Liver (tissue), 8 donors: ENCODE measurements at regions not wholly inside any gene's neighbourhood (a gene's known extent, or its start where the extent isn't known, plus 50 kb on each side); places are given as distances from the start of the nearest gene placed in this dataset.
A peak's percentile ranks its signal among the peaks of the same experiment; 100 is the strongest.

ENCODE experiments used
- DNase-seq: peaks from one replicate; pipeline ENCODE4 v3.0.0-alpha.2; 2017; ENCODE audit warnings: low spot score
- H3K27ac ChIP-seq, 2 donors: one replicate each; pipeline ENCODE4 v1.7.0; 2013; ENCODE audit warnings: inconsistent platforms in 2 of 2, low read length in 2 of 2, control low read depth in 1 of 2, low read depth in 1 of 2, mild to moderate bottlenecking in 1 of 2
- H3K27me3 ChIP-seq, 4 donors: one replicate each; pipeline versions ENCODE4 v1.6.1 to v1.7.0; 2013; ENCODE audit warnings: low read length in 3 of 4, inconsistent platforms in 1 of 4, mild to moderate bottlenecking in 1 of 4, moderate library complexity in 1 of 4; ENCODE audit not compliant: control insufficient read depth in 4 of 4, insufficient read depth in 4 of 4
- H3K36me3 ChIP-seq, 4 donors: one replicate each; pipeline versions ENCODE4 v1.6.1 to v1.7.0; 2013; ENCODE audit warnings: low read length in 3 of 4, mild to moderate bottlenecking in 3 of 4, low read depth in 1 of 4, moderate library complexity in 1 of 4; ENCODE audit not compliant: control insufficient read depth in 4 of 4, insufficient read depth in 3 of 4
- H3K4me1 ChIP-seq, 4 donors: one replicate each; pipeline versions ENCODE4 v1.6.1 to v1.7.0; 2013; ENCODE audit warnings: low read length in 3 of 4, mild to moderate bottlenecking in 3 of 4, moderate library complexity in 1 of 4; ENCODE audit not compliant: control insufficient read depth in 4 of 4, insufficient read depth in 4 of 4
- H3K4me3 ChIP-seq, 3 donors: one replicate each; pipeline versions ENCODE4 v1.6.1 to v1.7.0; 2013; ENCODE audit warnings: low read length in 3 of 3, control low read depth in 1 of 3, low read depth in 1 of 3, mild to moderate bottlenecking in 1 of 3
- H3K9ac ChIP-seq, 2 donors: one replicate each; pipeline ENCODE4 v1.7.0; 2013; ENCODE audit warnings: low read length in 2 of 2, mild to moderate bottlenecking in 2 of 2, moderate library complexity in 2 of 2, control low read depth in 1 of 2, low read depth in 1 of 2
- H3K9me3 ChIP-seq, 4 donors: one replicate each; pipeline versions ENCODE4 v1.6.1 to v1.7.0; 2013; ENCODE audit warnings: low read length in 3 of 4; ENCODE audit not compliant: control insufficient read depth in 4 of 4
- EGR1 ChIP-seq, 2 donors: IDR thresholded peaks; 2 replicates each; pipeline ENCODE4 v1.6.1; 2016 to 2018; ENCODE audit warnings: antibody characterized with exemption in 2 of 2, low read depth in 2 of 2
- FOXA1 ChIP-seq: IDR thresholded peaks from 2 replicates; pipeline ENCODE4 v1.6.1; 2016; ENCODE audit warnings: antibody characterized with exemption
- GABPA ChIP-seq, 2 donors: IDR thresholded peaks in 1 of 2; conservative IDR thresholded peaks in 1 of 2; 2 replicates each; pipeline ENCODE4 v1.6.1; 2016; ENCODE audit warnings: antibody characterized with exemption in 2 of 2, mild to moderate bottlenecking in 1 of 2, moderate library complexity in 1 of 2
- HNF4A ChIP-seq, 2 donors: conservative IDR thresholded peaks; 2 replicates each; pipeline ENCODE4 v1.6.1; 2016; ENCODE audit warnings: antibody characterized with exemption in 2 of 2, mild to moderate bottlenecking in 2 of 2
- HNF4G ChIP-seq: IDR thresholded peaks from 2 replicates; pipeline ENCODE4 v1.6.1; 2016; ENCODE audit warnings: antibody characterized with exemption
- JUND ChIP-seq, 2 donors: IDR thresholded peaks; 2 replicates each; pipeline ENCODE4 v1.6.1; 2016; ENCODE audit warnings: antibody characterized with exemption in 2 of 2
- RXRA ChIP-seq, 2 donors: IDR thresholded peaks; 2 replicates each; pipeline ENCODE4 v1.6.1; 2017 to 2018; ENCODE audit warnings: antibody characterized with exemption in 2 of 2, mild to moderate bottlenecking in 1 of 2
- SP1 ChIP-seq: IDR thresholded peaks from 2 replicates; pipeline ENCODE4 v1.6.1; 2018; ENCODE audit warnings: antibody characterized with exemption, mild to moderate bottlenecking
- TAF1 ChIP-seq: conservative IDR thresholded peaks from 2 replicates; pipeline ENCODE4 v1.6.1; 2016; ENCODE audit warnings: antibody characterized with exemption, mild to moderate bottlenecking
- YY1 ChIP-seq: IDR thresholded peaks from 2 replicates; pipeline ENCODE4 v1.6.1; 2016; ENCODE audit warnings: antibody characterized with exemption, mild to moderate bottlenecking
- WGBS: extraction: QIAGEN DNeasy Blood & Tissue Kit; methylation state at CpG from one replicate; pipeline ENCODE4 v1.1.7; 2013; 5-methylcytosine and 5-hydroxymethylcytosine counted together
- TF ChIP-seq, protein P1 (sequence below): IDR thresholded peaks from 2 replicates; pipeline ENCODE4 v1.6.1; 2016; ENCODE audit warnings: antibody characterized with exemption, mild to moderate bottlenecking
- TF ChIP-seq, protein P2 (sequence below): IDR thresholded peaks from 2 replicates; pipeline ENCODE4 v1.6.1; 2016; ENCODE audit warnings: antibody characterized with exemption
- TF ChIP-seq, protein P3 (sequence below): IDR thresholded peaks from 2 replicates; pipeline ENCODE4 v1.6.1; 2016; ENCODE audit warnings: antibody characterized with exemption
- TF ChIP-seq, protein P4 (sequence below): fragments of 150-350 bp; IDR thresholded peaks from 2 replicates; pipeline ENCODE4 v1.5.1; 2017; ENCODE audit warnings: improper control_type of control experiment, low read depth, low read length; ENCODE audit not compliant: missing input control
- TF ChIP-seq, protein P5 (sequence below): IDR thresholded peaks from 2 replicates; pipeline ENCODE4 v1.6.1; 2016; ENCODE audit warnings: antibody characterized with exemption
- donor health status: healthy.
- donor health status: healthy.
- donor health status: healthy.
- donor health status: healthy.
- donor health status: healthy.

DNA sequence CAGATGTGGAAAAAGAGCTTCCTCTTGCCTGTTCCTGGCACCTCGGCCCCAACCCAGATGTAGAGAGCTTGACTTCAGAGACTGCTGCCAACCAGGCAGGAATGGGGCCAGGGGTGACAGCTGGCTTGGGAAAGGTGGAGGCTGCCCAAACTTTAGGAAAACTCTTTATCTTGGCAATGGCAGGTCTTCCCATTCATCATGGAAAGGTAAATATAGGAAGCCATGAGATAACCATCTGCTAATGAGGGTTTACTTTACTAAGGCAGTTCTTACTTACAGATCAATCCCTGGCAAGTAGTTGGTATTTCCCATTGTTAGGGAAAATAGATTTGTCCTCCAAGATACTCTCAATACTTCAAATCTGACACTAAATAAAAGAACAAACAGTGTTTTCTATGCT lies 143.1 kb upstream of the NUDT4 start (continued):
- TF ChIP-seq, protein P1, sequence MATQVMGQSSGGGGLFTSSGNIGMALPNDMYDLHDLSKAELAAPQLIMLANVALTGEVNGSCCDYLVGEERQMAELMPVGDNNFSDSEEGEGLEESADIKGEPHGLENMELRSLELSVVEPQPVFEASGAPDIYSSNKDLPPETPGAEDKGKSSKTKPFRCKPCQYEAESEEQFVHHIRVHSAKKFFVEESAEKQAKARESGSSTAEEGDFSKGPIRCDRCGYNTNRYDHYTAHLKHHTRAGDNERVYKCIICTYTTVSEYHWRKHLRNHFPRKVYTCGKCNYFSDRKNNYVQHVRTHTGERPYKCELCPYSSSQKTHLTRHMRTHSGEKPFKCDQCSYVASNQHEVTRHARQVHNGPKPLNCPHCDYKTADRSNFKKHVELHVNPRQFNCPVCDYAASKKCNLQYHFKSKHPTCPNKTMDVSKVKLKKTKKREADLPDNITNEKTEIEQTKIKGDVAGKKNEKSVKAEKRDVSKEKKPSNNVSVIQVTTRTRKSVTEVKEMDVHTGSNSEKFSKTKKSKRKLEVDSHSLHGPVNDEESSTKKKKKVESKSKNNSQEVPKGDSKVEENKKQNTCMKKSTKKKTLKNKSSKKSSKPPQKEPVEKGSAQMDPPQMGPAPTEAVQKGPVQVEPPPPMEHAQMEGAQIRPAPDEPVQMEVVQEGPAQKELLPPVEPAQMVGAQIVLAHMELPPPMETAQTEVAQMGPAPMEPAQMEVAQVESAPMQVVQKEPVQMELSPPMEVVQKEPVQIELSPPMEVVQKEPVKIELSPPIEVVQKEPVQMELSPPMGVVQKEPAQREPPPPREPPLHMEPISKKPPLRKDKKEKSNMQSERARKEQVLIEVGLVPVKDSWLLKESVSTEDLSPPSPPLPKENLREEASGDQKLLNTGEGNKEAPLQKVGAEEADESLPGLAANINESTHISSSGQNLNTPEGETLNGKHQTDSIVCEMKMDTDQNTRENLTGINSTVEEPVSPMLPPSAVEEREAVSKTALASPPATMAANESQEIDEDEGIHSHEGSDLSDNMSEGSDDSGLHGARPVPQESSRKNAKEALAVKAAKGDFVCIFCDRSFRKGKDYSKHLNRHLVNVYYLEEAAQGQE: peak; percentile 65
- TF ChIP-seq, protein P2, sequence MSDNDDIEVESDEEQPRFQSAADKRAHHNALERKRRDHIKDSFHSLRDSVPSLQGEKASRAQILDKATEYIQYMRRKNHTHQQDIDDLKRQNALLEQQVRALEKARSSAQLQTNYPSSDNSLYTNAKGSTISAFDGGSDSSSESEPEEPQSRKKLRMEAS: peak; percentile 89
- TF ChIP-seq RXRA (IDR thresholded peaks at IDR 0.05): peak; percentile 90 to 92
- peak; percentile 98 for TF ChIP-seq FOXA1
- peak; percentile 28 for TF ChIP-seq HNF4G

DNA sequence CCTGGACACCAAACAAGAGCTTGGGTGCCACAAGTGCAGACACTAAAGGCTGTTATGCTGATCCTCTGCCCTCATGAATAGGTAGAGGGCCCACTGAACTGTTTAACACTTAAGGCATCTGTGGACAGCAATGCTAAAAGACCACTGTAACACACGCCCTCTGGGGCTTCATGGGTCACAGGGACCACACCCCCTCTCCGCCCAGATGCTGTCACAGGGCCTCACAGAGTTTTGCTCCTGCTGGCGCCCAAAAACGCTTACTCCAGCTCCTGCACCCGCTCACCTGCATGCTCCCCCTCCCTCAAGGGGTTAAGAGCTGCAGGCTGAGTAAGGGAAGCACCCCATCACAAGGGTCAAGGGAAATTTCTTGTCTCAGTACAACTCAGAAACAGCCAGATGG lies 141.8 kb upstream of the NUDT4 start:
- H3K9me3 ChIP-seq: no peaks in the 10 kb centered on the region
- TF ChIP-seq, protein P3, sequence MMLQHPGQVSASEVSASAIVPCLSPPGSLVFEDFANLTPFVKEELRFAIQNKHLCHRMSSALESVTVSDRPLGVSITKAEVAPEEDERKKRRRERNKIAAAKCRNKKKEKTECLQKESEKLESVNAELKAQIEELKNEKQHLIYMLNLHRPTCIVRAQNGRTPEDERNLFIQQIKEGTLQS: no peak
- TF ChIP-seq YY1 (no peak), TAF1 (no peak), JUND (IDR thresholded peaks at IDR 0.05) (no peak)
- TF ChIP-seq, protein P4, sequence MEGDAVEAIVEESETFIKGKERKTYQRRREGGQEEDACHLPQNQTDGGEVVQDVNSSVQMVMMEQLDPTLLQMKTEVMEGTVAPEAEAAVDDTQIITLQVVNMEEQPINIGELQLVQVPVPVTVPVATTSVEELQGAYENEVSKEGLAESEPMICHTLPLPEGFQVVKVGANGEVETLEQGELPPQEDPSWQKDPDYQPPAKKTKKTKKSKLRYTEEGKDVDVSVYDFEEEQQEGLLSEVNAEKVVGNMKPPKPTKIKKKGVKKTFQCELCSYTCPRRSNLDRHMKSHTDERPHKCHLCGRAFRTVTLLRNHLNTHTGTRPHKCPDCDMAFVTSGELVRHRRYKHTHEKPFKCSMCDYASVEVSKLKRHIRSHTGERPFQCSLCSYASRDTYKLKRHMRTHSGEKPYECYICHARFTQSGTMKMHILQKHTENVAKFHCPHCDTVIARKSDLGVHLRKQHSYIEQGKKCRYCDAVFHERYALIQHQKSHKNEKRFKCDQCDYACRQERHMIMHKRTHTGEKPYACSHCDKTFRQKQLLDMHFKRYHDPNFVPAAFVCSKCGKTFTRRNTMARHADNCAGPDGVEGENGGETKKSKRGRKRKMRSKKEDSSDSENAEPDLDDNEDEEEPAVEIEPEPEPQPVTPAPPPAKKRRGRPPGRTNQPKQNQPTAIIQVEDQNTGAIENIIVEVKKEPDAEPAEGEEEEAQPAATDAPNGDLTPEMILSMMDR: no peak
- no peak for DNase-seq
- peaks cover 0 to 6% (median 3%) of the 10 kb centered on the region in 4 donors for H3K4me1 ChIP-seq
- H3K27me3 ChIP-seq: no peaks in the 10 kb centered on the region
- 98% methylated on average over 5 of the region's 5 CpGs for WGBS
- H3K27ac ChIP-seq: no peak overlapping the region
- H3K9ac ChIP-seq: no peak overlapping the region
- H3K4me3 ChIP-seq: no peak overlapping the region
- no peaks in the 10 kb centered on the region for H3K36me3 ChIP-seq

DNA sequence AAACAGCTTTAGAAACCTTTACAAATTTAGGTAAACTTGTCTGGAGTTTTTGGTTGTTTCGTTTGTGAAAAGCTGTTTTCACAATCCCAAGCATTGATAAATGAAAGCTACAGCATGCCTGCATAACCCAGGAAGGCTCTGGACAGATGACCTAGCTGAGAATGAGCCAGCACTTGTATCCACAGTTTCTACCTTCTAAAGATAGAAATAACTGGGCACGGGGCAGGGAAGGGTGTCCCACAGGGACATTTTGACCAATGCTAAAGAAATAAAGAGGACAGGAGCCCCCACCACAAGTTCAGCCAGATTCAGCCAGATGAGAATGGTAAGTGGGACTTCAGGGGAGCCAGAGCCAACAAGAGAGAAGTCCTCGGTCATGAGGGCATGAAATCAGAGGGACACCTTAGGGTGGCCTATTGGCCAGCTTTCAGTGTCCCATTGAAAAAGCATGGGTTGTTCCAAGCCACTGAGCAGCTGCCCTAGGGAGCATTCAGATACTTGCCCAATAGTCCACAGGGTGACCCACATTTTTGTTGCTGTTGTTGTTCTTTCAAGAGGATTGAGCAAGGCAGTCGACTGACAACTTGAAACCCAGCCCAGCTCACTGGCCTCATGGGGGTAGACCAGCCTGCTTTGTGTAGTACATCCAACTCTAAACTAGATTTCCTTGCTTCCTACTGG lies 140.3 kb upstream of the NUDT4 start:
- Histone ChIP-seq H3K4me1 (peaks cover 0 to 6% (median 3%) of the 10 kb centered on the region in 4 donors), H3K9me3 (no peaks in the 10 kb centered on the region), H3K27ac (peak overlapping the region; percentile 79 to 80), H3K27me3 (no peaks in the 10 kb centered on the region), H3K9ac (no peak overlapping the region), H3K36me3 (no peaks in the 10 kb centered on the region), H3K4me3 (no peak overlapping the region)
- WGBS: 32% methylated on average over 4 of the region's 4 CpGs
- no peak for DNase-seq
- peak; percentile 93 to 97 for TF ChIP-seq HNF4A (conservative IDR thresholded peaks at IDR 0.05)
- TF ChIP-seq YY1: peak; percentile 85
- peak; percentile 77 for TF ChIP-seq FOXA1
- TF ChIP-seq TAF1: peak; percentile 24
- TF ChIP-seq HNF4G: peak; percentile 54
- peak; percentile 90 to 98 for TF ChIP-seq RXRA (IDR thresholded peaks at IDR 0.05)
- peak; percentile 65 to 89 for TF ChIP-seq JUND (IDR thresholded peaks at IDR 0.05)
- peak in 1 of 2 donors; percentile 75 for TF ChIP-seq GABPA (IDR thresholded peaks at IDR 0.05 in 1 of 2, conservative IDR thresholded peaks at IDR 0.05 in 1 of 2)
- TF ChIP-seq, protein P4: no peak
- TF ChIP-seq, protein P5, sequence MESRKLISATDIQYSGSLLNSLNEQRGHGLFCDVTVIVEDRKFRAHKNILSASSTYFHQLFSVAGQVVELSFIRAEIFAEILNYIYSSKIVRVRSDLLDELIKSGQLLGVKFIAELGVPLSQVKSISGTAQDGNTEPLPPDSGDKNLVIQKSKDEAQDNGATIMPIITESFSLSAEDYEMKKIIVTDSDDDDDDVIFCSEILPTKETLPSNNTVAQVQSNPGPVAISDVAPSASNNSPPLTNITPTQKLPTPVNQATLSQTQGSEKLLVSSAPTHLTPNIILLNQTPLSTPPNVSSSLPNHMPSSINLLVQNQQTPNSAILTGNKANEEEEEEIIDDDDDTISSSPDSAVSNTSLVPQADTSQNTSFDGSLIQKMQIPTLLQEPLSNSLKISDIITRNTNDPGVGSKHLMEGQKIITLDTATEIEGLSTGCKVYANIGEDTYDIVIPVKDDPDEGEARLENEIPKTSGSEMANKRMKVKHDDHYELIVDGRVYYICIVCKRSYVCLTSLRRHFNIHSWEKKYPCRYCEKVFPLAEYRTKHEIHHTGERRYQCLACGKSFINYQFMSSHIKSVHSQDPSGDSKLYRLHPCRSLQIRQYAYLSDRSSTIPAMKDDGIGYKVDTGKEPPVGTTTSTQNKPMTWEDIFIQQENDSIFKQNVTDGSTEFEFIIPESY: peak; percentile 94
- TF ChIP-seq, protein P2: peak; percentile 96
- TF ChIP-seq EGR1 (IDR thresholded peaks at IDR 0.05; ENCODE audit: low read depth in 2 of 2): peak in 1 of 2 donors; percentile 91
- TF ChIP-seq SP1: peak; percentile 97
